SK-N-SH (cell line): ENCODE measurements at regions not wholly inside any gene's neighbourhood (a gene's known extent, or its start where the extent isn't known, plus 50 kb on each side); places are given as distances from the start of the nearest gene placed in this dataset.

Experiments
- CTCF ChIA-PET: fragments of 300-600, 350-600 bp; formaldehyde crosslinking; extraction: SDS; loops from one replicate; lab custom pipeline; 2021; lab: Yijun Ruan, JAX
- POLR2A ChIA-PET: fragments of 350-600 bp; sonication (Branson Sonifier 250); formaldehyde crosslinking; extraction: SDS; loops from one replicate; lab custom pipeline; 2020; ENCODE audit warnings: antibody characterized with exemption, inconsistent platforms; lab: Yijun Ruan, JAX
- DNase-seq: peaks from one replicate; pipeline ENCODE4 v3.0.0; 2012
- H2AFZ ChIP-seq: fragments of 200-600 bp; sonication (generic); 2 replicates; pipeline ENCODE4 v1.8.1; 2016; ENCODE audit warnings: antibody characterized with exemption, mild to moderate bottlenecking, low read depth
- H3F3A ChIP-seq: fragments of 200-600 bp; sonication (generic); replicated peaks from 2 replicates; pipeline ENCODE3; 2016; ENCODE audit warnings: antibody characterized with exemption, mild to moderate bottlenecking; ENCODE audit not compliant: insufficient read depth
- H3K27ac ChIP-seq, 2 experiments: fragments of 200-500 bp in 1 of 2; fragments of 200-600 bp in 1 of 2; sonication (Bioruptor generic) in 1 of 2; sonication (generic), shearing (Covaris generic) in 1 of 2; 2 replicates each; pipeline versions ENCODE4 v1.5.1 to v1.6.1; 2014 to 2016; ENCODE audit warnings: low read depth in 2 of 2, inconsistent platforms in 1 of 2, low read length in 1 of 2, mild to moderate bottlenecking in 1 of 2, mixed read lengths in 1 of 2
- H3K27me3 ChIP-seq: fragments of 200-600 bp; sonication (generic), shearing (Covaris generic); 2 replicates; pipeline ENCODE4 v1.6.1; 2016; ENCODE audit warnings: mixed run types; ENCODE audit not compliant: insufficient read depth
- H3K36me3 ChIP-seq, 2 experiments: fragments of 200-500 bp in 1 of 2; fragments of 200-600 bp in 1 of 2; sonication (Bioruptor generic) in 1 of 2; sonication (generic) in 1 of 2; replicated peaks in 1 of 2; 2 replicates each; pipeline versions ENCODE3 to v1.5.1; 2014 to 2016; ENCODE audit warnings: low read length in 1 of 2, mild to moderate bottlenecking in 1 of 2; ENCODE audit not compliant: insufficient read depth in 2 of 2, control insufficient read depth in 1 of 2
- H3K4me1 ChIP-seq, 2 experiments: fragments of 200-500 bp in 1 of 2; fragments of 200-600 bp in 1 of 2; sonication (Bioruptor generic) in 1 of 2; sonication (generic), shearing (Covaris generic) in 1 of 2; 2 replicates each; pipeline versions ENCODE4 v1.5.1 to v1.6.1; 2014 to 2016; ENCODE audit warnings: low read depth in 1 of 2, low read length in 1 of 2, mixed run types in 1 of 2; ENCODE audit not compliant: insufficient read depth in 2 of 2, control insufficient read depth in 1 of 2
- H3K4me2 ChIP-seq: fragments of 200-600 bp; sonication (generic), shearing (Covaris generic); 2 replicates; pipeline ENCODE4 v1.6.1; 2017; ENCODE audit warnings: mixed run types
- H3K4me3 ChIP-seq, 2 experiments: fragments of 200-500 bp in 1 of 2; fragments of 200-600 bp in 1 of 2; sonication (Bioruptor generic) in 1 of 2; sonication (generic), shearing (Covaris generic) in 1 of 2; 2 replicates each; pipeline versions ENCODE4 v1.5.1 to v1.8.1; 2014 to 2016; ENCODE audit warnings: low read depth in 2 of 2, inconsistent platforms in 1 of 2, low read length in 1 of 2, mild to moderate bottlenecking in 1 of 2, mixed read lengths in 1 of 2, moderate library complexity in 1 of 2
- H3K79me2 ChIP-seq: fragments of 200-600 bp; sonication (generic); 2 replicates; pipeline ENCODE4 v1.8.1; 2017; ENCODE audit warnings: mild to moderate bottlenecking; ENCODE audit not compliant: insufficient read depth
- H3K9ac ChIP-seq: fragments of 200-600 bp; sonication (generic); 2 replicates; pipeline ENCODE4 v1.6.1; 2017; ENCODE audit warnings: mixed run types
- H3K9me2 ChIP-seq: fragments of 200-600 bp; sonication (generic); 2 replicates; pipeline ENCODE4 v1.6.1; 2017; ENCODE audit warnings: mixed run types
- H3K9me3 ChIP-seq: fragments of 200-600 bp; sonication (generic); 2 replicates; pipeline ENCODE4 v1.6.1; 2017; ENCODE audit warnings: mixed run types, mild to moderate bottlenecking, moderate library complexity
- H4K20me1 ChIP-seq: fragments of 200-600 bp; sonication (generic); 2 replicates; pipeline ENCODE4 v1.6.1; 2017; ENCODE audit warnings: mild to moderate bottlenecking, mixed run types; ENCODE audit not compliant: insufficient read depth
- ELF1 ChIP-seq: IDR thresholded peaks from 2 replicates; pipeline ENCODE4 v1.4.0; 2012
- EP300 ChIP-seq, 2 experiments: IDR thresholded peaks; 2 replicates each; pipeline versions ENCODE4 v1.4.0 to v1.6.1; 2012; ENCODE audit warnings: borderline replicate concordance in 1 of 2, low read depth in 1 of 2, low read length in 1 of 2
- EZH2phosphoT487 ChIP-seq: fragments of 200-600 bp; sonication (generic); IDR thresholded peaks from 2 replicates; pipeline ENCODE4 v1.6.1; 2017; ENCODE audit warnings: low read depth, mixed run types, mild to moderate bottlenecking, antibody characterized with exemption, moderate library complexity, borderline replicate concordance
- FOSL2 ChIP-seq: IDR thresholded peaks from 2 replicates; pipeline ENCODE4 v1.4.0; 2012; ENCODE audit warnings: low read depth, mild to moderate bottlenecking, moderate library complexity, borderline replicate concordance
- JUND ChIP-seq: IDR thresholded peaks from 2 replicates; pipeline ENCODE4 v1.4.0; 2012
- MXI1 ChIP-seq: IDR thresholded peaks from 2 replicates; pipeline ENCODE4 v1.6.1; 2012; ENCODE audit warnings: mild to moderate bottlenecking, low read depth, low read length, improper control_type of control experiment
- NRF1 ChIP-seq: IDR thresholded peaks from 2 replicates; pipeline ENCODE4 v1.6.1; 2012; ENCODE audit warnings: low read depth, mild to moderate bottlenecking, low read length
- RXRA ChIP-seq: IDR thresholded peaks from 2 replicates; pipeline ENCODE4 v1.4.0; 2012; ENCODE audit warnings: low read depth, mild to moderate bottlenecking, borderline replicate concordance
- SIN3A ChIP-seq: IDR thresholded peaks from 2 replicates; pipeline ENCODE4 v1.6.1; 2012; ENCODE audit warnings: low read depth, mild to moderate bottlenecking, low read length, moderate library complexity, borderline replicate concordance
- TEAD4 ChIP-seq: IDR thresholded peaks from 2 replicates; pipeline ENCODE4 v1.4.0; 2012; ENCODE audit warnings: mild to moderate bottlenecking, borderline replicate concordance; ENCODE audit not compliant: insufficient read depth
- YY1 ChIP-seq: IDR thresholded peaks from 2 replicates; pipeline ENCODE4 v1.4.0; 2012; ENCODE audit warnings: low read depth, mild to moderate bottlenecking
- WGBS: methylation state at CpG from one replicate; pipeline ENCODE4 v1.1.6; 2017; ENCODE audit warnings: low lambda C conversion rate; 5-methylcytosine and 5-hydroxymethylcytosine counted together
- TF ChIP-seq, protein P1 (sequence below): fragments of 150-350 bp; IDR thresholded peaks from 2 replicates; pipeline ENCODE4 v1.6.1; 2016; ENCODE audit warnings: mild to moderate bottlenecking, low read depth, low read length
- TF ChIP-seq, protein P2 (sequence below): fragments of 150-350 bp; IDR thresholded peaks from 2 replicates; pipeline ENCODE4 v1.6.1; 2017; ENCODE audit warnings: antibody characterized with exemption, low read length, low read depth, borderline replicate concordance
- TF ChIP-seq, protein P3 (sequence below): fragments of 200-600 bp; sonication (generic); IDR thresholded peaks from 2 replicates; pipeline ENCODE4 v1.6.1; 2017; ENCODE audit warnings: antibody characterized with exemption, mild to moderate bottlenecking, moderate library complexity
- TF ChIP-seq, protein P4 (sequence below): IDR thresholded peaks from 2 replicates; pipeline ENCODE4 v1.4.0; 2012; ENCODE audit warnings: low read depth
- TF ChIP-seq, protein P5 (sequence below): IDR thresholded peaks from 2 replicates; pipeline ENCODE4 v1.6.1; 2012; ENCODE audit warnings: mild to moderate bottlenecking, low read depth, low read length, moderate library complexity

DNA sequence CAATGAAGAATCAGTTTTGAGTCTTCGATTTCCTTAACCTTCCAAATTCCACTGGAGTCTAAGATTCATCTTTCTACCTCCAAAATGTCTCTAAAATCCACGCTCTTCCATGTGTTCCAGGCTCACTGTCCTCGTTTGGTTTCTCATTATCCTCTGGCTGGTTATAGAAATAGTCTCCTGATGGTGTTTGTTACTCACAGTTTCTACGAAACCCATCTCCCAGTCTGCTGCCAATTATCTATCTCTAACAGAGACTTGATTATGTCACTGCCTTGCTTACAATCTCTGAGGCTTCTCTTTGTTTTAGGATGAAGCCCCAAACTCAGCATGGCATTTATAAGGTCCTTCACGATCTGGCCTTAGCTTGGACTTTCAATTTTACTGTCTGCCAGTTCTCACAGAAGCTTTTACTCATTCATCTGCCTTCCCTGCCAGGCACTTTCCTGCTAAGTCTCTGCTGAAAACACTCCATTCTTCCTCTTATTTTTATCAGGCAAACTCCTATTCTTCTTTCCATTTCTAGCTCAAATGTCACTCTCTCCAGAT, 339.6 kb upstream of the SGCD start:
- Histone ChIP-seq H3F3A (no peaks in the 10 kb centered on the region), H3K27me3 (no peaks in the 10 kb centered on the region), H3K4me2 (no peak overlapping the region), H2AFZ (no peak overlapping the region), H3K9me2 (no peaks in the 10 kb centered on the region), H3K36me3 (no peaks in the 10 kb centered on the region), H3K27ac (no peak overlapping the region), H3K4me1 (no peaks in the 10 kb centered on the region), H3K4me3 (no peak overlapping the region), H3K9ac (no peak overlapping the region), H3K9me3 (no peaks in the 10 kb centered on the region), H4K20me1 (no peaks in the 10 kb centered on the region), H3K79me2 (no peaks in the 10 kb centered on the region)
- no peak for DNase-seq
- ChIA-PET POLR2A (no interaction called here), CTCF (interaction anchor here (0.7 to 1.1 kb wide), 2 partner anchors 12 to 764 kb away, joined by 3 read pairs; no protein-coding TSS in a partner anchor)
- no peak for TF ChIP-seq EZH2phosphoT487
- TF ChIP-seq, protein P1, sequence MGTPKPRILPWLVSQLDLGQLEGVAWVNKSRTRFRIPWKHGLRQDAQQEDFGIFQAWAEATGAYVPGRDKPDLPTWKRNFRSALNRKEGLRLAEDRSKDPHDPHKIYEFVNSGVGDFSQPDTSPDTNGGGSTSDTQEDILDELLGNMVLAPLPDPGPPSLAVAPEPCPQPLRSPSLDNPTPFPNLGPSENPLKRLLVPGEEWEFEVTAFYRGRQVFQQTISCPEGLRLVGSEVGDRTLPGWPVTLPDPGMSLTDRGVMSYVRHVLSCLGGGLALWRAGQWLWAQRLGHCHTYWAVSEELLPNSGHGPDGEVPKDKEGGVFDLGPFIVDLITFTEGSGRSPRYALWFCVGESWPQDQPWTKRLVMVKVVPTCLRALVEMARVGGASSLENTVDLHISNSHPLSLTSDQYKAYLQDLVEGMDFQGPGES = no peak
- TF ChIP-seq, protein P2, sequence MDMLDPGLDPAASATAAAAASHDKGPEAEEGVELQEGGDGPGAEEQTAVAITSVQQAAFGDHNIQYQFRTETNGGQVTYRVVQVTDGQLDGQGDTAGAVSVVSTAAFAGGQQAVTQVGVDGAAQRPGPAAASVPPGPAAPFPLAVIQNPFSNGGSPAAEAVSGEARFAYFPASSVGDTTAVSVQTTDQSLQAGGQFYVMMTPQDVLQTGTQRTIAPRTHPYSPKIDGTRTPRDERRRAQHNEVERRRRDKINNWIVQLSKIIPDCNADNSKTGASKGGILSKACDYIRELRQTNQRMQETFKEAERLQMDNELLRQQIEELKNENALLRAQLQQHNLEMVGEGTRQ = no peak
- no peak for TF ChIP-seq TEAD4
- TF ChIP-seq MXI1 = no peak
- no peak for TF ChIP-seq RXRA
- TF ChIP-seq JUND = no peak
- TF ChIP-seq, protein P3, sequence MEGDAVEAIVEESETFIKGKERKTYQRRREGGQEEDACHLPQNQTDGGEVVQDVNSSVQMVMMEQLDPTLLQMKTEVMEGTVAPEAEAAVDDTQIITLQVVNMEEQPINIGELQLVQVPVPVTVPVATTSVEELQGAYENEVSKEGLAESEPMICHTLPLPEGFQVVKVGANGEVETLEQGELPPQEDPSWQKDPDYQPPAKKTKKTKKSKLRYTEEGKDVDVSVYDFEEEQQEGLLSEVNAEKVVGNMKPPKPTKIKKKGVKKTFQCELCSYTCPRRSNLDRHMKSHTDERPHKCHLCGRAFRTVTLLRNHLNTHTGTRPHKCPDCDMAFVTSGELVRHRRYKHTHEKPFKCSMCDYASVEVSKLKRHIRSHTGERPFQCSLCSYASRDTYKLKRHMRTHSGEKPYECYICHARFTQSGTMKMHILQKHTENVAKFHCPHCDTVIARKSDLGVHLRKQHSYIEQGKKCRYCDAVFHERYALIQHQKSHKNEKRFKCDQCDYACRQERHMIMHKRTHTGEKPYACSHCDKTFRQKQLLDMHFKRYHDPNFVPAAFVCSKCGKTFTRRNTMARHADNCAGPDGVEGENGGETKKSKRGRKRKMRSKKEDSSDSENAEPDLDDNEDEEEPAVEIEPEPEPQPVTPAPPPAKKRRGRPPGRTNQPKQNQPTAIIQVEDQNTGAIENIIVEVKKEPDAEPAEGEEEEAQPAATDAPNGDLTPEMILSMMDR = no peak
- no peak for TF ChIP-seq EP300 (IDR thresholded peaks at IDR 0.05; ENCODE audit: borderline replicate concordance in 1 of 2, low read depth in 1 of 2, low read length in 1 of 2)
- TF ChIP-seq NRF1 = no peak
- no peak for TF ChIP-seq SIN3A
- TF ChIP-seq, protein P4, sequence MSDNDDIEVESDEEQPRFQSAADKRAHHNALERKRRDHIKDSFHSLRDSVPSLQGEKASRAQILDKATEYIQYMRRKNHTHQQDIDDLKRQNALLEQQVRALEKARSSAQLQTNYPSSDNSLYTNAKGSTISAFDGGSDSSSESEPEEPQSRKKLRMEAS = no peak
- TF ChIP-seq YY1 = no peak
- TF ChIP-seq FOSL2 = no peak
- no peak for TF ChIP-seq ELF1
- TF ChIP-seq, protein P5, sequence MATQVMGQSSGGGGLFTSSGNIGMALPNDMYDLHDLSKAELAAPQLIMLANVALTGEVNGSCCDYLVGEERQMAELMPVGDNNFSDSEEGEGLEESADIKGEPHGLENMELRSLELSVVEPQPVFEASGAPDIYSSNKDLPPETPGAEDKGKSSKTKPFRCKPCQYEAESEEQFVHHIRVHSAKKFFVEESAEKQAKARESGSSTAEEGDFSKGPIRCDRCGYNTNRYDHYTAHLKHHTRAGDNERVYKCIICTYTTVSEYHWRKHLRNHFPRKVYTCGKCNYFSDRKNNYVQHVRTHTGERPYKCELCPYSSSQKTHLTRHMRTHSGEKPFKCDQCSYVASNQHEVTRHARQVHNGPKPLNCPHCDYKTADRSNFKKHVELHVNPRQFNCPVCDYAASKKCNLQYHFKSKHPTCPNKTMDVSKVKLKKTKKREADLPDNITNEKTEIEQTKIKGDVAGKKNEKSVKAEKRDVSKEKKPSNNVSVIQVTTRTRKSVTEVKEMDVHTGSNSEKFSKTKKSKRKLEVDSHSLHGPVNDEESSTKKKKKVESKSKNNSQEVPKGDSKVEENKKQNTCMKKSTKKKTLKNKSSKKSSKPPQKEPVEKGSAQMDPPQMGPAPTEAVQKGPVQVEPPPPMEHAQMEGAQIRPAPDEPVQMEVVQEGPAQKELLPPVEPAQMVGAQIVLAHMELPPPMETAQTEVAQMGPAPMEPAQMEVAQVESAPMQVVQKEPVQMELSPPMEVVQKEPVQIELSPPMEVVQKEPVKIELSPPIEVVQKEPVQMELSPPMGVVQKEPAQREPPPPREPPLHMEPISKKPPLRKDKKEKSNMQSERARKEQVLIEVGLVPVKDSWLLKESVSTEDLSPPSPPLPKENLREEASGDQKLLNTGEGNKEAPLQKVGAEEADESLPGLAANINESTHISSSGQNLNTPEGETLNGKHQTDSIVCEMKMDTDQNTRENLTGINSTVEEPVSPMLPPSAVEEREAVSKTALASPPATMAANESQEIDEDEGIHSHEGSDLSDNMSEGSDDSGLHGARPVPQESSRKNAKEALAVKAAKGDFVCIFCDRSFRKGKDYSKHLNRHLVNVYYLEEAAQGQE = no peak
- 20% methylated on average over 5 of the region's 5 CpGs for WGBS
